ENCODE measurements at regions not wholly inside any gene's neighbourhood (a gene's known extent, or its start where the extent isn't known, plus 50 kb on each side); places are given as distances from the start of the nearest gene placed in this dataset.
A peak's percentile ranks its signal among the peaks of the same experiment; 100 is the strongest.
"Not testable (repeated sequence)": the region's sequence is repeated elsewhere in the genome, so short reads cannot be mapped to it uniquely, and the experiment has no call there.

- DNase-seq = no peak
These were observed 100.3 kb upstream of the PMAIP1 start for GRCh38 chr18:59799383-59800015.

- DNase-seq = no peak
These were observed 98.7 kb upstream of the CCBE1 start for GRCh38 chr18:59795882-59796281.

GRCh38 chr18:59792353-59792752 is 95.1 kb upstream of the CCBE1 start:
- no peak for DNase-seq

GRCh38 chr18:59790346-59790936 is 93.2 kb upstream of the CCBE1 start:
- DNase-seq = not testable (repeated sequence)

GRCh38 chr18:59788791-59789106 is 91.5 kb upstream of the CCBE1 start:
- no peak for DNase-seq

GRCh38 chr18:59787998-59788790 is 91.0 kb upstream of the CCBE1 start:
- no peak for DNase-seq

GRCh38 chr18:59784694-59785093 is 87.5 kb upstream of the CCBE1 start:
- DNase-seq = no peak

GRCh38 chr18:59783138-59783537 is 85.9 kb upstream of the CCBE1 start:
- peak; percentile 32 for DNase-seq

GRCh38 chr18:59779979-59780378 is 82.8 kb upstream of the CCBE1 start:
- no peak for DNase-seq

GRCh38 chr18:59778434-59778833 is 81.2 kb upstream of the CCBE1 start:
- no peak for DNase-seq

- no peak for DNase-seq
These were observed 80.4 kb upstream of the CCBE1 start for GRCh38 chr18:59777636-59778035.

- no peak for DNase-seq
These were observed 72.1 kb upstream of the CCBE1 start for GRCh38 chr18:59769129-59769865.

- DNase-seq = no peak
These were observed 71.2 kb upstream of the CCBE1 start for GRCh38 chr18:59768409-59768808.

- DNase-seq = no peak
These were observed 70.5 kb upstream of the CCBE1 start for GRCh38 chr18:59767732-59768131.

GRCh38 chr18:59765343-59765742 is 68.1 kb upstream of the CCBE1 start:
- DNase-seq = no peak

- DNase-seq = no peak
These were observed 67.1 kb upstream of the CCBE1 start for GRCh38 chr18:59764281-59764680.

GRCh38 chr18:59763541-59764136 is 66.4 kb upstream of the CCBE1 start:
- no peak for DNase-seq

GRCh38 chr18:59760619-59761600 is 63.7 kb upstream of the CCBE1 start:
- DNase-seq = no peak

GRCh38 chr18:59760212-59760611 is 63.0 kb upstream of the CCBE1 start:
- no peak for DNase-seq

- no peak for DNase-seq
These were observed 61.6 kb upstream of the CCBE1 start for GRCh38 chr18:59758837-59759236.

- DNase-seq = no peak
These were observed 60.9 kb upstream of the CCBE1 start for GRCh38 chr18:59758106-59758505.

GRCh38 chr18:59752666-59753065 is 55.4 kb upstream of the CCBE1 start:
- DNase-seq = no peak

Measured in NCI-H2227 treated with DMSO at 0.1 percent for 48 hours (cell line).